GM12878 (cell line): ENCODE measurements at regions not wholly inside any gene's neighbourhood (a gene's known extent, or its start where the extent isn't known, plus 50 kb on each side); places are given as distances from the start of the nearest gene placed in this dataset.

ENCODE experiments used
- ATAC-seq: fragments of 200-7000 bp; cut with Tn5 transposase; 3 replicates; pipeline ENCODE4 v1.9.1; 2020; ENCODE audit warnings: mild to moderate bottlenecking, moderate library complexity
- BruUV-seq: library from RNA; stranded (reverse); fragments of 400-500 nt; replicated peaks from 2 replicates; lab custom pipeline; 2021; lab: Mats Ljungman, UMichigan
- CTCF ChIA-PET: fragments of 300-600 bp; sonication (Branson Sonifier 250); formaldehyde crosslinking; extraction: SDS; loops from one replicate; lab custom pipeline; 2021; ENCODE audit warnings: inconsistent platforms; lab: Yijun Ruan, JAX
- POLR2A ChIA-PET: fragments of 350-600 bp; formaldehyde crosslinking; extraction: SDS; loops from one replicate; lab custom pipeline; 2021; ENCODE audit warnings: inconsistent platforms; lab: Charles Lee
- RAD21 ChIA-PET: fragments of 300-600 bp; sonication (Branson Sonifier 250); formaldehyde crosslinking; loops from one replicate; lab custom pipeline; 2023; ENCODE audit warnings: antibody characterized with exemption; ENCODE audit not compliant: unreplicated experiment; lab: Charles Lee
- SMC1A ChIA-PET: fragments of 300-600 bp; sonication (Branson Sonifier 250); formaldehyde crosslinking; loops from one replicate; lab custom pipeline; 2023; ENCODE audit not compliant: unreplicated experiment, uncharacterized antibody; lab: Charles Lee
- DNase-seq: peaks from one replicate; pipeline ENCODE4 v3.0.0-alpha.2; 2011; ENCODE audit warnings: low read depth, low spot score
- FAIRE-seq: peaks from 3 replicates; lab custom pipeline; 2011; peaks lifted over from hg19 to GRCh38; lab: Jason Lieb, UNC
- H2AFZ ChIP-seq: 2 replicates; pipeline ENCODE4 v1.6.0; 2011; ENCODE audit warnings: low read depth, low read length, control low read depth; ENCODE audit not compliant: control insufficient read depth
- H3K27ac ChIP-seq: 2 replicates; pipeline ENCODE4 v1.5.1; 2011; ENCODE audit warnings: control low read depth; ENCODE audit not compliant: control insufficient read depth, insufficient read depth
- H3K27me3 ChIP-seq, 2 experiments: replicated peaks in 1 of 2; 2 replicates each; pipeline versions ENCODE4 v1.6.0 to v1.6.1; 2011; ENCODE audit warnings: low read length in 1 of 2; ENCODE audit not compliant: control insufficient read depth in 2 of 2, insufficient read depth in 2 of 2
- H3K36me3 ChIP-seq, 2 experiments: 2 replicates each; pipeline ENCODE4 v1.5.1; 2011; ENCODE audit warnings: low read length in 1 of 2; ENCODE audit not compliant: control insufficient read depth in 2 of 2, insufficient read depth in 2 of 2
- H3K4me1 ChIP-seq: 2 replicates; pipeline ENCODE4 v1.6.1; 2011; ENCODE audit warnings: mild to moderate bottlenecking, low read length, moderate library complexity, mixed read lengths; ENCODE audit not compliant: control insufficient read depth, insufficient read depth
- H3K4me2 ChIP-seq: 2 replicates; pipeline ENCODE4 v1.6.0; 2011; ENCODE audit warnings: control low read depth; ENCODE audit not compliant: control insufficient read depth, insufficient read depth
- H3K4me3 ChIP-seq: fragments of 200-600 bp; sonication (generic); 2 replicates; pipeline ENCODE4 v1.5.1; 2016
- H3K79me2 ChIP-seq: 2 replicates; pipeline ENCODE4 v1.6.0; 2011; ENCODE audit warnings: low read length; ENCODE audit not compliant: control insufficient read depth, insufficient read depth
- H3K9ac ChIP-seq: 2 replicates; pipeline ENCODE4 v1.8.0; 2011; ENCODE audit warnings: low read length, control low read depth, mixed read lengths; ENCODE audit not compliant: control insufficient read depth, insufficient read depth
- H3K9me3 ChIP-seq: replicated peaks from 3 replicates; pipeline ENCODE4 v1.5.1; 2011; ENCODE audit warnings: mild to moderate bottlenecking, low read length; ENCODE audit not compliant: control insufficient read depth, insufficient read depth
- H4K20me1 ChIP-seq: 2 replicates; pipeline ENCODE4 v1.6.0; 2011; ENCODE audit not compliant: control insufficient read depth, insufficient read depth
- BACH1 ChIP-seq: fragments of 450-650 bp; IDR thresholded peaks from 2 replicates; pipeline ENCODE4 v1.6.1; 2017; ENCODE audit warnings: mild to moderate bottlenecking, borderline replicate concordance
- CHD2 ChIP-seq: IDR thresholded peaks from 2 replicates; pipeline ENCODE4 v1.6.1; 2011; ENCODE audit warnings: low read depth, low read length, improper control_type of control experiment, borderline replicate concordance
- CUX1 ChIP-seq: IDR thresholded peaks from 2 replicates; pipeline ENCODE4 v1.6.1; 2012; ENCODE audit warnings: improper control_type of control experiment, low read depth, low read length; ENCODE audit not compliant: insufficient replicate concordance
- ELK1 ChIP-seq: IDR thresholded peaks from 2 replicates; pipeline ENCODE4 v1.6.1; 2012; ENCODE audit warnings: low read depth, low read length, improper control_type of control experiment
- ETV6 ChIP-seq, 2 experiments: fragments of 450-650 bp in 1 of 2; IDR thresholded peaks in 1 of 2; conservative IDR thresholded peaks in 1 of 2; 2 replicates each; pipeline ENCODE4 v1.6.1; 2014; ENCODE audit warnings: antibody characterized with exemption in 1 of 2, borderline replicate concordance in 1 of 2, low read depth in 1 of 2, mild to moderate bottlenecking in 1 of 2, moderate library complexity in 1 of 2
- HDGF ChIP-seq: fragments of 450-650 bp; IDR thresholded peaks from 2 replicates; pipeline ENCODE4 v1.6.1; 2016; ENCODE audit warnings: antibody characterized with exemption
- KLF5 ChIP-seq: fragments of 450-650 bp; IDR thresholded peaks from 2 replicates; pipeline ENCODE4 v1.6.1; 2014; ENCODE audit warnings: mild to moderate bottlenecking; ENCODE audit not compliant: partially characterized antibody
- MYC ChIP-seq: IDR thresholded peaks from 2 replicates; pipeline ENCODE4 v1.6.1; 2011; ENCODE audit warnings: mild to moderate bottlenecking, low read length, moderate library complexity, inconsistent platforms; ENCODE audit not compliant: insufficient read depth, insufficient replicate concordance, insufficient read length, severe bottlenecking
- NFXL1 ChIP-seq: fragments of 450-650 bp; IDR thresholded peaks from 2 replicates; pipeline ENCODE4 v1.6.1; 2017; ENCODE audit warnings: antibody characterized with exemption, mild to moderate bottlenecking, borderline replicate concordance
- RB1 ChIP-seq: fragments of 450-650 bp; formaldehyde crosslinking; IDR thresholded peaks from 2 replicates; pipeline ENCODE4 v1.6.1; 2017; ENCODE audit warnings: mild to moderate bottlenecking, borderline replicate concordance
- RUNX3 ChIP-seq: IDR thresholded peaks from 2 replicates; pipeline ENCODE4 v1.6.1; 2012; ENCODE audit warnings: low read length, inconsistent platforms
- SMAD1 ChIP-seq: fragments of 450-650 bp; IDR thresholded peaks from 2 replicates; pipeline ENCODE4 v1.6.1; 2018; ENCODE audit warnings: mild to moderate bottlenecking, low read depth; ENCODE audit not compliant: partially characterized antibody
- TAF1 ChIP-seq: IDR thresholded peaks from 2 replicates; pipeline ENCODE4 v1.6.1; 2011; ENCODE audit warnings: mild to moderate bottlenecking, low read depth, low read length, borderline replicate concordance
- WRNIP1 ChIP-seq: IDR thresholded peaks from 2 replicates; pipeline ENCODE4 v1.6.1; 2011; ENCODE audit warnings: low read depth, low read length, improper control_type of control experiment, borderline replicate concordance
- ZNF207 ChIP-seq: fragments of 450-650 bp; IDR thresholded peaks from 2 replicates; pipeline ENCODE4 v1.6.1; 2014; ENCODE audit warnings: antibody characterized with exemption, mild to moderate bottlenecking, borderline replicate concordance
- ZSCAN29 ChIP-seq: fragments of 450-650 bp; IDR thresholded peaks from 2 replicates; pipeline ENCODE4 v1.6.1; 2017; ENCODE audit warnings: mild to moderate bottlenecking, moderate library complexity
- WGBS: methylation state at CpG from one replicate; pipeline ENCODE4 v1.1.6; 2016; ENCODE audit warnings: low lambda C conversion rate; ENCODE audit not compliant: insufficient replicate concordance, insufficient coverage; ENCODE audit errors: missing lambda C conversion rate; 5-methylcytosine and 5-hydroxymethylcytosine counted together
- in situ Hi-C: fragments of 300-500 bp; cut with MboI; formaldehyde crosslinking; loops from 9 replicates; pipeline ENCODE4 v1.14.3; 2018; ENCODE audit warnings: mixed read lengths
- intact Hi-C: fragments of 100-400 bp; cut with micrococcal nuclease; formaldehyde crosslinking; loops from one replicate; pipeline ENCODE4 v1.14.2; 2022; ENCODE audit not compliant: unreplicated experiment

- POLR2A ChIA-PET, result no interaction called here
- Histone ChIP-seq H3K36me3 (no peaks in the 10 kb centered on the region), H3K4me3 (no peak overlapping the region), H4K20me1 (no peaks in the 10 kb centered on the region), H3K27ac (no peak overlapping the region), H3K27me3 (no peaks in the 10 kb centered on the region), H2AFZ (no peak overlapping the region), H3K79me2 (no peaks in the 10 kb centered on the region), H3K4me2 (no peak overlapping the region), H3K9me3 (no peaks in the 10 kb centered on the region; the same call in 2 of the 3 replicates), H3K4me1 (peaks cover 3% of the 10 kb centered on the region; the same call in 1 of the 2 replicates), H3K9ac (no peak overlapping the region)
- SMC1A ChIA-PET, result interaction anchor here (0.5 to 0.9 kb wide), 2 partner anchors 52 to 68 kb away, joined by 3 read pairs; no protein-coding TSS in a partner anchor
- 0% methylated on average over 2 of the region's 2 CpGs for WGBS
- RAD21 ChIA-PET, result no interaction called here
- no TSS peak for BruUV-seq
- no peak for TF ChIP-seq RUNX3
- no peak for TF ChIP-seq CUX1
- no peak for TF ChIP-seq CHD2
- no peak for TF ChIP-seq SMAD1
- no peak for TF ChIP-seq ELK1
- no peak for TF ChIP-seq BACH1
- TF ChIP-seq WRNIP1, result no peak
- TF ChIP-seq HDGF, result no peak
- TF ChIP-seq ZNF207, result no peak
- no peak for TF ChIP-seq NFXL1
- no peak for TF ChIP-seq MYC
- TF ChIP-seq TAF1, result no peak
- no peak for TF ChIP-seq ETV6 (conservative IDR thresholded peaks at IDR 0.05 in 1 of 2, IDR thresholded peaks at IDR 0.05 in 1 of 2; ENCODE audit: borderline replicate concordance in 1 of 2, low read depth in 1 of 2)
- TF ChIP-seq RB1, result no peak
- TF ChIP-seq KLF5, result no peak
- no peak for TF ChIP-seq ZSCAN29
- CTCF ChIA-PET, result interaction anchor here (1.2 kb wide), 1 partner anchor 23 kb away, joined by 3 read pairs; no protein-coding TSS in a partner anchor
- no peak for DNase-seq
- no peak for ATAC-seq
- intact Hi-C loops (no loop called here), in situ Hi-C loops (no loop called here)
- no peak for FAIRE-seq
Measured at GRCh38 chr2:129101186-129101585, 782.5 kb upstream of the HS6ST1 start.
